CD14-positive monocyte (primary cell): ENCODE measurements at regions not wholly inside any gene's neighbourhood (a gene's known extent, or its start where the extent isn't known, plus 50 kb on each side); places are given as distances from the start of the nearest gene placed in this dataset.

Experiments used
- DNase-seq, 3 donors: peaks; one replicate each; pipeline ENCODE4 v3.0.0-alpha.2; 2011 to 2022
- H2AFZ ChIP-seq: 2 replicates; pipeline ENCODE4 v1.6.0; 2012; ENCODE audit warnings: mild to moderate bottlenecking, low read depth, low read length, inconsistent platforms; ENCODE audit not compliant: insufficient read depth, poor library complexity, severe bottlenecking
- H3K27ac ChIP-seq, 2 donors: 1 replicate in 1 of 2; 2 replicates in 1 of 2; pipeline ENCODE4 v1.5.1; 2012 to 2013; ENCODE audit warnings: low read length in 2 of 2, control low read depth in 1 of 2, inconsistent platforms in 1 of 2, low read depth in 1 of 2, mild to moderate bottlenecking in 1 of 2
- H3K27me3 ChIP-seq, 2 donors: one replicate each; pipeline versions ENCODE4 v1.6.0 to v1.6.1; 2011 to 2013; ENCODE audit warnings: low read length in 2 of 2; ENCODE audit not compliant: control insufficient read depth in 2 of 2, insufficient read depth in 2 of 2
- H3K36me3 ChIP-seq, 2 donors: replicated peaks in 1 of 2; 1 replicate in 1 of 2; 2 replicates in 1 of 2; pipeline versions ENCODE4 v1.5.1 to v1.6.1; 2012 to 2013; ENCODE audit warnings: low read length in 2 of 2, control low read depth in 1 of 2, inconsistent platforms in 1 of 2, mild to moderate bottlenecking in 1 of 2; ENCODE audit not compliant: insufficient read depth in 2 of 2, control insufficient read depth in 1 of 2
- H3K4me1 ChIP-seq, 2 donors: 1 replicate in 1 of 2; 2 replicates in 1 of 2; pipeline versions ENCODE4 v1.5.1 to v1.6.1; 2012 to 2013; ENCODE audit warnings: low read length in 2 of 2, control low read depth in 1 of 2, inconsistent platforms in 1 of 2, mild to moderate bottlenecking in 1 of 2, moderate library complexity in 1 of 2; ENCODE audit not compliant: insufficient read depth in 2 of 2, control insufficient read depth in 1 of 2
- H3K4me2 ChIP-seq: replicated peaks from 2 replicates; pipeline ENCODE3; 2012; ENCODE audit warnings: low read length, moderate library complexity, mild to moderate bottlenecking; ENCODE audit not compliant: poor library complexity, severe bottlenecking; ENCODE audit errors: extremely low read depth
- H3K4me3 ChIP-seq, 3 experiments: fragments of 200-600 bp in 1 of 3; sonication (generic) in 1 of 3; replicated peaks in 1 of 3; 1 replicate in 2 of 3; 2 replicates in 1 of 3; pipeline ENCODE4 v1.5.1; 2011 to 2013; ENCODE audit warnings: low read length in 3 of 3, mild to moderate bottlenecking in 3 of 3, control low read depth in 2 of 3, low read depth in 2 of 3, inconsistent platforms in 1 of 3, moderate library complexity in 1 of 3
- H3K79me2 ChIP-seq: 2 replicates; pipeline ENCODE4 v1.6.0; 2012; ENCODE audit warnings: mild to moderate bottlenecking, control low read depth, inconsistent platforms, low read length, moderate library complexity; ENCODE audit not compliant: insufficient read depth
- H3K9ac ChIP-seq: 2 replicates; pipeline ENCODE4 v1.6.0; 2017; ENCODE audit warnings: low read length, mild to moderate bottlenecking; ENCODE audit not compliant: insufficient read depth, poor library complexity, severe bottlenecking
- H3K9me3 ChIP-seq, 2 donors: replicated peaks in 1 of 2; 1 replicate in 1 of 2; 2 replicates in 1 of 2; pipeline versions ENCODE4 v1.5.1 to v1.6.1; 2012 to 2013; ENCODE audit warnings: low read length in 2 of 2, control low read depth in 1 of 2; ENCODE audit not compliant: control insufficient read depth in 1 of 2, insufficient read depth in 1 of 2
- H4K20me1 ChIP-seq: 2 replicates; pipeline ENCODE4 v1.6.0; 2012; ENCODE audit warnings: mild to moderate bottlenecking, low read length, control low read depth, moderate library complexity; ENCODE audit not compliant: insufficient read depth
- H3K27ac Mint-ChIP-seq, 7 donors: one replicate each; pipeline ENCODE4 v1.8.0; 2020; ENCODE audit warnings: mild to moderate bottlenecking in 7 of 7, mixed read lengths in 7 of 7, moderate library complexity in 6 of 7, inconsistent platforms in 2 of 7
- H3K27me3 Mint-ChIP-seq, 3 donors: one replicate each; pipeline ENCODE4 v1.8.0; 2021 to 2022; ENCODE audit warnings: low read depth in 3 of 3, mild to moderate bottlenecking in 3 of 3, mixed read lengths in 3 of 3, moderate library complexity in 3 of 3, inconsistent platforms in 1 of 3
- H3K36me3 Mint-ChIP-seq, 2 donors: one replicate each; pipeline ENCODE4 v1.8.0; 2020; ENCODE audit warnings: mixed read lengths in 2 of 2, inconsistent platforms in 1 of 2, mild to moderate bottlenecking in 1 of 2
- H3K4me1 Mint-ChIP-seq: one replicate; pipeline ENCODE4 v1.8.0; 2020; ENCODE audit warnings: mild to moderate bottlenecking, mixed read lengths
- H3K4me3 Mint-ChIP-seq, 2 donors: one replicate each; pipeline ENCODE4 v1.8.0; 2020; ENCODE audit warnings: mild to moderate bottlenecking in 2 of 2, mixed read lengths in 2 of 2, moderate library complexity in 1 of 2
- H3K9me3 Mint-ChIP-seq, 7 donors: one replicate each; pipeline ENCODE4 v1.8.0; 2020 to 2022; ENCODE audit warnings: mixed read lengths in 7 of 7, mild to moderate bottlenecking in 6 of 7, moderate library complexity in 6 of 7, inconsistent platforms in 2 of 7
- WGBS: methylation state at CpG from one replicate; pipeline ENCODE4 v1.1.5; 2013; ENCODE audit warnings: missing lambda C conversion rate; ENCODE audit not compliant: insufficient coverage; 5-methylcytosine and 5-hydroxymethylcytosine counted together
- intact Hi-C, 2 donors: fragments of 100-400 bp; cut with micrococcal nuclease; formaldehyde crosslinking; loops; one replicate each; pipeline versions ENCODE4 v1.15.0 to v1.15.1; 2023
- TF ChIP-seq, protein P1 (sequence below): fragments of 200-600 bp; IDR thresholded peaks from one replicate; pipeline ENCODE4 v1.8.0; 2022; ENCODE audit warnings: antibody characterized with exemption, mild to moderate bottlenecking

- H3K4me2 ChIP-seq = no peak overlapping the region
- Mint-ChIP-seq H3K4me3 (no peak overlapping the region), H3K9me3 (peaks cover 20 to 34% (median 23%) of the 10 kb centered on the region in 7 donors), H3K27me3 (no peaks in the 10 kb centered on the region), H3K36me3 (no peaks in the 10 kb centered on the region), H3K27ac (no peak overlapping the region), H3K4me1 (peaks cover 5% of the 10 kb centered on the region)
- DNase-seq = no peak
- no peaks in the 10 kb centered on the region for H4K20me1 ChIP-seq
- no peak overlapping the region for H2AFZ ChIP-seq
- TF ChIP-seq, protein P1, sequence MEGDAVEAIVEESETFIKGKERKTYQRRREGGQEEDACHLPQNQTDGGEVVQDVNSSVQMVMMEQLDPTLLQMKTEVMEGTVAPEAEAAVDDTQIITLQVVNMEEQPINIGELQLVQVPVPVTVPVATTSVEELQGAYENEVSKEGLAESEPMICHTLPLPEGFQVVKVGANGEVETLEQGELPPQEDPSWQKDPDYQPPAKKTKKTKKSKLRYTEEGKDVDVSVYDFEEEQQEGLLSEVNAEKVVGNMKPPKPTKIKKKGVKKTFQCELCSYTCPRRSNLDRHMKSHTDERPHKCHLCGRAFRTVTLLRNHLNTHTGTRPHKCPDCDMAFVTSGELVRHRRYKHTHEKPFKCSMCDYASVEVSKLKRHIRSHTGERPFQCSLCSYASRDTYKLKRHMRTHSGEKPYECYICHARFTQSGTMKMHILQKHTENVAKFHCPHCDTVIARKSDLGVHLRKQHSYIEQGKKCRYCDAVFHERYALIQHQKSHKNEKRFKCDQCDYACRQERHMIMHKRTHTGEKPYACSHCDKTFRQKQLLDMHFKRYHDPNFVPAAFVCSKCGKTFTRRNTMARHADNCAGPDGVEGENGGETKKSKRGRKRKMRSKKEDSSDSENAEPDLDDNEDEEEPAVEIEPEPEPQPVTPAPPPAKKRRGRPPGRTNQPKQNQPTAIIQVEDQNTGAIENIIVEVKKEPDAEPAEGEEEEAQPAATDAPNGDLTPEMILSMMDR = no peak
- intact Hi-C loops = no loop called here
- no CpG with 5 or more reads among the region's 1 CpG for WGBS
- H3K79me2 ChIP-seq = no peaks in the 10 kb centered on the region
- no peaks in the 10 kb centered on the region for H3K36me3 ChIP-seq
- H3K4me1 ChIP-seq = peaks cover 0 to 6% of the 10 kb centered on the region in 2 donors
- no peak overlapping the region for H3K27ac ChIP-seq
- no peak overlapping the region for H3K4me3 ChIP-seq
- H3K9me3 ChIP-seq = peaks cover 19 to 25% of the 10 kb centered on the region in 2 donors
- H3K27me3 ChIP-seq = no peaks in the 10 kb centered on the region
- H3K9ac ChIP-seq = no peak overlapping the region
Measured at GRCh38 chr4:14403132-14403531, 599.1 kb upstream of the CPEB2 start.

DNA sequence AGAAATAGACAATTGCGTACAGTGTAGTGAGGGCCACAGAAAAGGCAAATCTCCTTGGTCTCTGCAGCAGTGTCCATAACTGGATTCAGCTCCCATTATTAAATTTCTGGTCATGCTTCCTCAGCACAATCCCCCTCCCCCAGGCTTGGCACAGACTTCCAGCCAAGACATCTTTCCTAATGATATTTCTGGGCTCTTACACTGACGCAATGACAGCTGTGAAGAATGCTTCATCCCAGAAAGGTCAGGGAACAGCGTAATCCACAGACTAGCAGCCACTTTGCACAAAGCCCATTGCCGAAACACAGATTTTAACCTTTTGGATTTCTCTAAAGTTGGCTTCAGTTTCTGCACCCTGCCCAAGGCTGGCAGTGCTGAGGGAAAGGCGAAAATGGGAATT lies 597.6 kb upstream of the CPEB2 start:
- no peak overlapping the region for H3K4me3 ChIP-seq
- no peak overlapping the region for H3K4me3 Mint-ChIP-seq
- peaks cover 0 to 2% (median 0%) of the 10 kb centered on the region in 3 donors for H3K27me3 Mint-ChIP-seq
- no peak overlapping the region for H3K27ac ChIP-seq
- no peaks in the 10 kb centered on the region for H3K79me2 ChIP-seq
- peaks cover 17 to 30% (median 23%) of the 10 kb centered on the region in 7 donors for H3K9me3 Mint-ChIP-seq
- DNase-seq = no peak
- 100% methylated on average over 4 of the region's 5 CpGs for WGBS
- H3K27me3 ChIP-seq = no peaks in the 10 kb centered on the region
- TF ChIP-seq, protein P1 = no peak
- peaks cover 19 to 25% of the 10 kb centered on the region in 2 donors for H3K9me3 ChIP-seq
- no peaks in the 10 kb centered on the region for H4K20me1 ChIP-seq
- no peaks in the 10 kb centered on the region for H3K36me3 Mint-ChIP-seq
- no peaks in the 10 kb centered on the region for H3K36me3 ChIP-seq
- peaks cover 0 to 6% of the 10 kb centered on the region in 2 donors for H3K4me1 ChIP-seq
- no peak overlapping the region for H2AFZ ChIP-seq
- H3K4me1 Mint-ChIP-seq = peaks cover 5% of the 10 kb centered on the region
- no peak overlapping the region for H3K27ac Mint-ChIP-seq
- H3K9ac ChIP-seq = no peak overlapping the region
- no peak overlapping the region for H3K4me2 ChIP-seq
- intact Hi-C loops = no loop called here
